ENCODE measurements at regions not wholly inside any gene's neighbourhood (a gene's known extent, or its start where the extent isn't known, plus 50 kb on each side); places are given as distances from the start of the nearest gene placed in this dataset.

DNA sequence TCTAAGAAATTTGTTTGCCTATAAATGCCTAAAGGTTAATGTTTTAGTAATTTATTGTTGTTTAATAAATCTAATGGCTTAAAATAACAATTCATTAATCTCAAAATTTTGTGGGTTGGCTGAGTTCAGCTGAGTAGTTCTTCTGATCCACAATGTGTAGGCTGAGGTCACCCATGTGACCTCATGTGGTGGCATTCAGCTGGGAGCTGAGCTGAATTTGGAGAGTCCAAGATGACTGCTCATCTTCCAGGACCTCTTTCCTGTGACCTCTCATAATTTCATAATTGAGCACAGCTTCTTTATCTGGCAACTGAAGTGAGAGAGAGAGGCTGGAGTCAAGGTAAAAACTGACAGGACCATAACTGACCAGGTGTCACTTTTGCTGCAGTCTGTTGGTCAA lies 132.4 kb downstream of the TXNL1 start (continued):
- TF ChIP-seq, protein P1, sequence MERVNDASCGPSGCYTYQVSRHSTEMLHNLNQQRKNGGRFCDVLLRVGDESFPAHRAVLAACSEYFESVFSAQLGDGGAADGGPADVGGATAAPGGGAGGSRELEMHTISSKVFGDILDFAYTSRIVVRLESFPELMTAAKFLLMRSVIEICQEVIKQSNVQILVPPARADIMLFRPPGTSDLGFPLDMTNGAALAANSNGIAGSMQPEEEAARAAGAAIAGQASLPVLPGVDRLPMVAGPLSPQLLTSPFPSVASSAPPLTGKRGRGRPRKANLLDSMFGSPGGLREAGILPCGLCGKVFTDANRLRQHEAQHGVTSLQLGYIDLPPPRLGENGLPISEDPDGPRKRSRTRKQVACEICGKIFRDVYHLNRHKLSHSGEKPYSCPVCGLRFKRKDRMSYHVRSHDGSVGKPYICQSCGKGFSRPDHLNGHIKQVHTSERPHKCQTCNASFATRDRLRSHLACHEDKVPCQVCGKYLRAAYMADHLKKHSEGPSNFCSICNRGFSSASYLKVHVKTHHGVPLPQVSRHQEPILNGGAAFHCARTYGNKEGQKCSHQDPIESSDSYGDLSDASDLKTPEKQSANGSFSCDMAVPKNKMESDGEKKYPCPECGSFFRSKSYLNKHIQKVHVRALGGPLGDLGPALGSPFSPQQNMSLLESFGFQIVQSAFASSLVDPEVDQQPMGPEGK (tag by site-specific recombination; IDR thresholded peaks at IDR 0.05) = no peak
- TF ChIP-seq ZNF658 (tag by site-specific recombination; IDR thresholded peaks at IDR 0.05) (no peak), ZBTB17 (tag by site-specific recombination; IDR thresholded peaks at IDR 0.05) (no peak), KLF8 (tag by site-specific recombination; IDR thresholded peaks at IDR 0.05) (no peak)
- TF ChIP-seq, protein P2, sequence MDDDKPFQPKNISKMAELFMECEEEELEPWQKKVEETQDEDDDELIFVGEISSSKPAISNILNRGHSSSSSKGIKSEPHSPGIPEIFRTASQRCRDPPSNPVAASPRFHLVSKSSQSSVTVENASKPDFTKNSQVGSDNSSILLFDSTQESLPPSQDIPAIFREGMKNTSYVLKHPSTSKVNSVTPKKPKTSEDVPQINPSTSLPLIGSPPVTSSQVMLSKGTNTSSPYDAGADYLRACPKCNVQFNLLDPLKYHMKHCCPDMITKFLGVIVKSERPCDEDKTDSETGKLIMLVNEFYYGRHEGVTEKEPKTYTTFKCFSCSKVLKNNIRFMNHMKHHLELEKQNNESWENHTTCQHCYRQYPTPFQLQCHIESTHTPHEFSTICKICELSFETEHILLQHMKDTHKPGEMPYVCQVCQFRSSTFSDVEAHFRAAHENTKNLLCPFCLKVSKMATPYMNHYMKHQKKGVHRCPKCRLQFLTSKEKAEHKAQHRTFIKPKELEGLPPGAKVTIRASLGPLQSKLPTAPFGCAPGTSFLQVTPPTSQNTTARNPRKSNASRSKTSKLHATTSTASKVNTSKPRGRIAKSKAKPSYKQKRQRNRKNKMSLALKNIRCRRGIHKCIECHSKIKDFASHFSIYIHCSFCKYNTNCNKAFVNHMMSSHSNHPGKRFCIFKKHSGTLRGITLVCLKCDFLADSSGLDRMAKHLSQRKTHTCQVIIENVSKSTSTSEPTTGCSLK (tag by site-specific recombination; IDR thresholded peaks at IDR 0.05) = no peak
- TF ChIP-seq, protein P3, sequence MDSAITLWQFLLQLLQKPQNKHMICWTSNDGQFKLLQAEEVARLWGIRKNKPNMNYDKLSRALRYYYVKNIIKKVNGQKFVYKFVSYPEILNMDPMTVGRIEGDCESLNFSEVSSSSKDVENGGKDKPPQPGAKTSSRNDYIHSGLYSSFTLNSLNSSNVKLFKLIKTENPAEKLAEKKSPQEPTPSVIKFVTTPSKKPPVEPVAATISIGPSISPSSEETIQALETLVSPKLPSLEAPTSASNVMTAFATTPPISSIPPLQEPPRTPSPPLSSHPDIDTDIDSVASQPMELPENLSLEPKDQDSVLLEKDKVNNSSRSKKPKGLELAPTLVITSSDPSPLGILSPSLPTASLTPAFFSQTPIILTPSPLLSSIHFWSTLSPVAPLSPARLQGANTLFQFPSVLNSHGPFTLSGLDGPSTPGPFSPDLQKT (IDR thresholded peaks at IDR 0.05; ENCODE audit: borderline replicate concordance, low read depth, low read length) = no peak

DNA sequence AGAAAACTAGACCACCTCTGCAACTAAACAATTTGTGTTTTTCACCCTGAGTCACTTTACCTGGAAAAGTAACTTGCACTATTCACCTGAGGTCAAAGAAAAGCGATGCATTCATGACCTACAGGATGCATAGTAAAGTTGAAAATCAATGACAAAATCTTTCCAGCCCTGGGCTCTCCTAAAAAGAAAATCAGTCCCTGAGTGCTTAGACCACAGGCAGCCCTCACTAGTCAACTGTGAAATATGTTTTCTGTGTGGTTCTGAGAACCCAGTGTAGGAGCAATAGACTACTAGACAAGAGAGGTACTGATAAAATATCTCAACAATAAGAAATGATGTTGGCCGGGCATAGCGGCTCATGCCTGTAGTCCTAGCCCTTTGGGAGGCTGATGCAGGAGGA lies 133.1 kb downstream of the TXNL1 start:
- Histone ChIP-seq H3K27ac (ENCODE audit: extremely low read depth, low read depth, low read length) (no peak overlapping the region), H3K9me3 (ENCODE audit: control insufficient read depth, insufficient read depth, low read depth, low read length) (no peaks in the 10 kb centered on the region), H3K4me1 (ENCODE audit: control insufficient read depth, insufficient read depth, low read length) (no peaks in the 10 kb centered on the region), H3K4me3 (ENCODE audit: low read depth, low read length) (no peak overlapping the region), H3K36me3 (ENCODE audit: control insufficient read depth in 2 of 2, insufficient read depth in 1 of 2, low read length in 2 of 2) (no peaks in the 10 kb centered on the region)
- TF ChIP-seq ZNF529 (tag by site-specific recombination; IDR thresholded peaks at IDR 0.05; ENCODE audit: insufficient replicate concordance) = no peak
- TF ChIP-seq ZFHX2 (tag by site-specific recombination; conservative IDR thresholded peaks at IDR 0.05) = no peak
- no peak for TF ChIP-seq ZBTB1 (tag by site-specific recombination; IDR thresholded peaks at IDR 0.05)
- TF ChIP-seq, protein P4, sequence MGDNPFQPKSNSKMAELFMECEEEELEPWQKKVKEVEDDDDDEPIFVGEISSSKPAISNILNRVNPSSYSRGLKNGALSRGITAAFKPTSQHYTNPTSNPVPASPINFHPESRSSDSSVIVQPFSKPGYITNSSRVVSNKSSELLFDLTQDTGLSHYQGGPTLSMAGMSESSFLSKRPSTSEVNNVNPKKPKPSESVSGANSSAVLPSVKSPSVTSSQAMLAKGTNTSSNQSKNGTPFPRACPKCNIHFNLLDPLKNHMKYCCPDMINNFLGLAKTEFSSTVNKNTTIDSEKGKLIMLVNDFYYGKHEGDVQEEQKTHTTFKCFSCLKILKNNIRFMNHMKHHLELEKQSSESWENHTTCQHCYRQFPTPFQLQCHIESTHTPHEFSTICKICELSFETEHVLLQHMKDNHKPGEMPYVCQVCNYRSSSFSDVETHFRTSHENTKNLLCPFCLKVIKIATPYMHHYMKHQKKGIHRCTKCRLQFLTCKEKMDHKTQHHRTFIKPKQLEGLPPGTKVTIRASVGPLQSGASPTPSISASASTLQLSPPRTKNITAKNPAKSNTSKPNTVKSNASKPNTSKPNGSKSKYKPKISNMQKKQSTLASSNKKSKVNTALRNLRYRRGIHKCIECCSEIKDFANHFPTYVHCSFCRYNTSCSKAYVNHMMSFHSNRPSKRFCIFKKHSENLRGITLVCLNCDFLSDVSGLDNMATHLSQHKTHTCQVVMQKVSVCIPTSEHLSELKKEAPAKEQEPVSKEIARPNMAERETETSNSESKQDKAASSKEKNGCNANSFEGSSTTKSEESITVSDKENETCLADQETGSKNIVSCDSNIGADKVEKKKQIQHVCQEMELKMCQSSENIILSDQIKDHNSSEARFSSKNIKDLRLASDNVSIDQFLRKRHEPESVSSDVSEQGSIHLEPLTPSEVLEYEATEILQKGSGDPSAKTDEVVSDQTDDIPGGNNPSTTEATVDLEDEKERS (tag by site-specific recombination; IDR thresholded peaks at IDR 0.05) = no peak
- TF ChIP-seq, protein P5, sequence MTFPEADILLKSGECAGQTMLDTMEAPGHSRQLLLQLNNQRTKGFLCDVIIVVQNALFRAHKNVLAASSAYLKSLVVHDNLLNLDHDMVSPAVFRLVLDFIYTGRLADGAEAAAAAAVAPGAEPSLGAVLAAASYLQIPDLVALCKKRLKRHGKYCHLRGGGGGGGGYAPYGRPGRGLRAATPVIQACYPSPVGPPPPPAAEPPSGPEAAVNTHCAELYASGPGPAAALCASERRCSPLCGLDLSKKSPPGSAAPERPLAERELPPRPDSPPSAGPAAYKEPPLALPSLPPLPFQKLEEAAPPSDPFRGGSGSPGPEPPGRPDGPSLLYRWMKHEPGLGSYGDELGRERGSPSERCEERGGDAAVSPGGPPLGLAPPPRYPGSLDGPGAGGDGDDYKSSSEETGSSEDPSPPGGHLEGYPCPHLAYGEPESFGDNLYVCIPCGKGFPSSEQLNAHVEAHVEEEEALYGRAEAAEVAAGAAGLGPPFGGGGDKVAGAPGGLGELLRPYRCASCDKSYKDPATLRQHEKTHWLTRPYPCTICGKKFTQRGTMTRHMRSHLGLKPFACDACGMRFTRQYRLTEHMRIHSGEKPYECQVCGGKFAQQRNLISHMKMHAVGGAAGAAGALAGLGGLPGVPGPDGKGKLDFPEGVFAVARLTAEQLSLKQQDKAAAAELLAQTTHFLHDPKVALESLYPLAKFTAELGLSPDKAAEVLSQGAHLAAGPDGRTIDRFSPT (tag by site-specific recombination; IDR thresholded peaks at IDR 0.05) = no peak
- no peak for TF ChIP-seq ZNF830 (tag by site-specific recombination; IDR thresholded peaks at IDR 0.05; ENCODE audit: low read depth)
- no peak for TF ChIP-seq ZNF624 (tag by site-specific recombination; IDR thresholded peaks at IDR 0.05)
- TF ChIP-seq, protein P3 (IDR thresholded peaks at IDR 0.05; ENCODE audit: borderline replicate concordance, low read depth, low read length) = no peak
- TF ChIP-seq WT1 (tag by site-specific recombination; IDR thresholded peaks at IDR 0.05) = no peak
- no peak for TF ChIP-seq ZNF146 (tag by site-specific recombination; IDR thresholded peaks at IDR 0.05)
- no peak for TF ChIP-seq ZNF311 (tag by site-specific recombination; IDR thresholded peaks at IDR 0.05; ENCODE audit: borderline replicate concordance)
- TF ChIP-seq ZNF214 (tag by site-specific recombination; IDR thresholded peaks at IDR 0.05; ENCODE audit: borderline replicate concordance) = no peak
- TF ChIP-seq OVOL3 (tag by site-specific recombination; IDR thresholded peaks at IDR 0.05) = no peak
- no peak for TF ChIP-seq MZF1 (tag by site-specific recombination; IDR thresholded peaks at IDR 0.05; ENCODE audit: borderline replicate concordance)
- POLR2A ChIA-PET = no interaction called here
- CTCF ChIA-PET = no interaction called here
